OCI-LY7 (cell line): ENCODE measurements at regions not wholly inside any gene's neighbourhood (a gene's known extent, or its start where the extent isn't known, plus 50 kb on each side); places are given as distances from the start of the nearest gene placed in this dataset.

Source experiments
- BruUV-seq: library from RNA; stranded (reverse); fragments of 400-500 nt; replicated peaks from 2 replicates; lab custom pipeline; 2021; lab: Mats Ljungman, UMichigan
- CTCF ChIA-PET: fragments of 300-600 bp; sonication (Branson Sonifier 250); formaldehyde crosslinking; loops from one replicate; lab custom pipeline; 2022; ENCODE audit warnings: antibody characterized with exemption; ENCODE audit not compliant: unreplicated experiment; lab: Charles Lee
- POLR2A ChIA-PET: fragments of 300-600 bp; sonication (Branson Sonifier 250); formaldehyde crosslinking; loops from one replicate; lab custom pipeline; 2022; ENCODE audit warnings: antibody characterized with exemption; lab: Charles Lee
- DNase-seq: peaks from one replicate; pipeline ENCODE4 v3.0.0-alpha.2; 2015; ENCODE audit warnings: low spot score
- H2AFZ ChIP-seq: fragments of 200-600 bp; sonication (generic), shearing (Covaris generic); 2 replicates; pipeline ENCODE4 v1.6.1; 2014; ENCODE audit warnings: mild to moderate bottlenecking, antibody characterized with exemption, low read length, moderate library complexity
- H3K27ac ChIP-seq: fragments of 200-600 bp; sonication (generic); 2 replicates; pipeline ENCODE4 v1.5.1; 2014; ENCODE audit warnings: mixed run types, low read depth, mild to moderate bottlenecking, moderate library complexity, low read length, inconsistent platforms; ENCODE audit not compliant: poor library complexity, severe bottlenecking
- H3K36me3 ChIP-seq: fragments of 200-600 bp; sonication (generic); 2 replicates; pipeline ENCODE4 v1.6.1; 2014; ENCODE audit warnings: mild to moderate bottlenecking, antibody characterized with exemption, low read length, moderate library complexity, mixed read lengths; ENCODE audit not compliant: insufficient read depth
- H3K4me1 ChIP-seq: fragments of 200-600 bp; sonication (generic); 2 replicates; pipeline ENCODE4 v1.5.1; 2014; ENCODE audit warnings: mild to moderate bottlenecking, low read length; ENCODE audit not compliant: insufficient read depth, poor library complexity, severe bottlenecking
- H3K4me2 ChIP-seq: fragments of 200-600 bp; sonication (generic); 2 replicates; pipeline ENCODE4 v1.6.1; 2014; ENCODE audit warnings: mild to moderate bottlenecking, low read length
- H3K4me3 ChIP-seq: fragments of 200-600 bp; sonication (generic); 2 replicates; pipeline ENCODE4 v1.5.1; 2014; ENCODE audit warnings: mild to moderate bottlenecking, low read depth, low read length; ENCODE audit not compliant: poor library complexity, severe bottlenecking
- H3K79me2 ChIP-seq: fragments of 200-600 bp; sonication (generic); 2 replicates; pipeline ENCODE4 v1.6.1; 2016; ENCODE audit warnings: low read depth, mild to moderate bottlenecking, low read length, moderate library complexity, mixed read lengths; ENCODE audit not compliant: insufficient read depth
- H3K9me2 ChIP-seq: fragments of 200-600 bp; sonication (generic); 2 replicates; pipeline ENCODE4 v1.6.1; 2016; ENCODE audit warnings: mild to moderate bottlenecking, low read length, mixed read lengths; ENCODE audit not compliant: insufficient read depth
- H3K9me3 ChIP-seq: fragments of 200-600 bp; sonication (generic); 2 replicates; pipeline ENCODE4 v1.6.1; 2014; ENCODE audit warnings: mild to moderate bottlenecking, mixed run types, low read length, mixed read lengths
- H4K20me1 ChIP-seq: fragments of 200-600 bp; sonication (generic); 2 replicates; pipeline ENCODE4 v1.6.1; 2014; ENCODE audit warnings: mild to moderate bottlenecking, antibody characterized with exemption, low read length, moderate library complexity, mixed read lengths; ENCODE audit not compliant: insufficient read depth
- EZH2phosphoT487 ChIP-seq: fragments of 200-600 bp; sonication (generic); IDR thresholded peaks from 2 replicates; pipeline ENCODE4 v1.6.1; 2018; ENCODE audit warnings: low read depth, borderline replicate concordance, mild to moderate bottlenecking, mixed run types, antibody characterized with exemption, low read length, moderate library complexity, mixed read lengths
- intact Hi-C: fragments of 100-400 bp; cut with micrococcal nuclease; formaldehyde crosslinking; loops from one replicate; pipeline ENCODE4 v1.10.0; 2022; ENCODE audit not compliant: unreplicated experiment
- TF ChIP-seq, protein P1 (sequence below): fragments of 200-600 bp; sonication (generic); conservative IDR thresholded peaks from 2 replicates; pipeline ENCODE4 v1.5.1; 2014; ENCODE audit warnings: mild to moderate bottlenecking, antibody characterized with exemption, low read length, moderate library complexity, mixed read lengths

- CTCF ChIA-PET, result no interaction called here
- no peak for TF ChIP-seq EZH2phosphoT487
- TF ChIP-seq, protein P1, sequence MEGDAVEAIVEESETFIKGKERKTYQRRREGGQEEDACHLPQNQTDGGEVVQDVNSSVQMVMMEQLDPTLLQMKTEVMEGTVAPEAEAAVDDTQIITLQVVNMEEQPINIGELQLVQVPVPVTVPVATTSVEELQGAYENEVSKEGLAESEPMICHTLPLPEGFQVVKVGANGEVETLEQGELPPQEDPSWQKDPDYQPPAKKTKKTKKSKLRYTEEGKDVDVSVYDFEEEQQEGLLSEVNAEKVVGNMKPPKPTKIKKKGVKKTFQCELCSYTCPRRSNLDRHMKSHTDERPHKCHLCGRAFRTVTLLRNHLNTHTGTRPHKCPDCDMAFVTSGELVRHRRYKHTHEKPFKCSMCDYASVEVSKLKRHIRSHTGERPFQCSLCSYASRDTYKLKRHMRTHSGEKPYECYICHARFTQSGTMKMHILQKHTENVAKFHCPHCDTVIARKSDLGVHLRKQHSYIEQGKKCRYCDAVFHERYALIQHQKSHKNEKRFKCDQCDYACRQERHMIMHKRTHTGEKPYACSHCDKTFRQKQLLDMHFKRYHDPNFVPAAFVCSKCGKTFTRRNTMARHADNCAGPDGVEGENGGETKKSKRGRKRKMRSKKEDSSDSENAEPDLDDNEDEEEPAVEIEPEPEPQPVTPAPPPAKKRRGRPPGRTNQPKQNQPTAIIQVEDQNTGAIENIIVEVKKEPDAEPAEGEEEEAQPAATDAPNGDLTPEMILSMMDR, result no peak
- intact Hi-C loops, result no loop called here
Measured at GRCh38 chr1:70914224-70914623, 133.4 kb downstream of the PTGER3 start.

DNA sequence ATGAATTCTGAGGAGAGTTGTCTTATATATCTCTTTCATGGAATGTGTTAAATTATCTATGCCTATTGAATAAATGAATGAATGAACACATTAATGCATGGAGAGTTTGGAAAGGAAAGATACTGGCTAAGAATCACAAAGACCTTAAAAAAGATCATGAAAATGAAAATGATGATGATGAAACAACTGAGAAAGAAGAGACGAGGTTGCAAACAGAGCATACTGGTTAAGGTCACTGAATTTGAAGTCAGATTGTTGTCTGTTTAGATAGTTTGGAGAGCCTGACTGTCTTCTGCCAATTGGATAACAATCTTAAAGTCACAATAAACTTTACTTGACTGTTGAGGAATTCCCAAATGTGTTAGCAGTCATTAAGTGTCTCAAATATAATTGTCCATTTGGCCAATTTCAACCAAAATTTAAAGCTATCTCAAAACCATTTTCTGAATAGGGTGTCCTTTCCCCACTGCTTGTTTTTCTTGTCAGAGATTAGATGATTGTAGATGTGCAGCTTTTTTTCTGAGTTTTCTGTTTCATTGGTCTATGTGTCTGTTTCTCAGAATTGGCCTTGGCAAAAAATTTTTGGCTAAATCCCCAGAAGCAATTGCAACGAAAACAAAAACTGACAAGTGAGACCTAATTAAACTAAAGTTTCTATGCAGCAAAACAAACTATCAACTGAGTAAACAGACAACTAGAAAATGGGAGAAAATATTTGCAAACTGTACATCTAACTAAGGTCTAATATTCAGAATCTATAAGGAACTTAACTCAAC lies 132.2 kb downstream of the PTGER3 start:
- Histone ChIP-seq H3K4me2 (no peak overlapping the region), H3K4me1 (no peaks in the 10 kb centered on the region), H3K36me3 (no peaks in the 10 kb centered on the region), H3K79me2 (no peaks in the 10 kb centered on the region), H3K9me3 (no peaks in the 10 kb centered on the region), H4K20me1 (no peaks in the 10 kb centered on the region), H3K27ac (no peak overlapping the region), H2AFZ (no peak overlapping the region), H3K9me2 (no peaks in the 10 kb centered on the region), H3K4me3 (no peak overlapping the region)
- POLR2A ChIA-PET, result interaction anchor here (0.6 to 1.1 kb wide), 3 partner anchors 9 to 725 kb away, joined by 3 to 5 read pairs (median 3); no protein-coding TSS in a partner anchor
- intact Hi-C loops, result no loop called here
- DNase-seq, result no peak
- no peak for TF ChIP-seq EZH2phosphoT487
- TF ChIP-seq, protein P1, result no peak
- CTCF ChIA-PET, result no interaction called here
- BruUV-seq, result no TSS peak

More at GRCh38 chr1:70914224-70914623, 133.4 kb downstream of the PTGER3 start:
- Histone ChIP-seq H4K20me1 (no peaks in the 10 kb centered on the region), H3K4me1 (no peaks in the 10 kb centered on the region), H3K4me3 (no peak overlapping the region), H3K4me2 (no peak overlapping the region), H3K9me3 (no peaks in the 10 kb centered on the region), H2AFZ (no peak overlapping the region), H3K79me2 (no peaks in the 10 kb centered on the region), H3K36me3 (no peaks in the 10 kb centered on the region), H3K27ac (no peak overlapping the region), H3K9me2 (no peaks in the 10 kb centered on the region)
- POLR2A ChIA-PET, result interaction anchor here (0.7 to 1.1 kb wide), 2 partner anchors 8 to 83 kb away, joined by 3 to 4 read pairs; no protein-coding TSS in a partner anchor
- no TSS peak for BruUV-seq
- DNase-seq, result no peak

DNA sequence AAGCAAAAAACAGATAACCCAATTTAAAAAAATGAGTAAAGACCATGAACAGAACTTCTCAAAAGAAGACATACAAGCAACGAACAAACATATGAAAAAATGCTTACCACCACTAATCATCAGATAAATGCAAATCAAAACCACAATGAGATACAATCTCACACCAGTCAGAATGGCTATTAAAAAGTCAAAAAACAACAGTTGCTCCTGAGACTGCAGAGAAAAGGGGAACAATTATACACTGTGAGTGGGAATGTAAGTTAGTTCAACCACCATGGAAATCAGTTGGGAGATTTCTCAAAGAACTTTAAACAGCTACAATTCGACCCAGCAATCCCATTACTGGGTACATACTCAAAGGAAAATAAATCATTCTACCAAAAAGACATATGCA lies 131.6 kb downstream of the PTGER3 start:
- no peak overlapping the region for H3K4me3 ChIP-seq
- DNase-seq, result no peak
- H3K4me2 ChIP-seq, result no peak overlapping the region
- TF ChIP-seq EZH2phosphoT487, result no peak
- TF ChIP-seq, protein P1, result no peak
- intact Hi-C loops, result no loop called here
- no peaks in the 10 kb centered on the region for H3K79me2 ChIP-seq
- H4K20me1 ChIP-seq, result no peaks in the 10 kb centered on the region
- BruUV-seq, result no TSS peak
- no peak overlapping the region for H2AFZ ChIP-seq
- H3K27ac ChIP-seq, result no peak overlapping the region
- H3K9me3 ChIP-seq, result no peaks in the 10 kb centered on the region
- H3K36me3 ChIP-seq, result no peaks in the 10 kb centered on the region
- CTCF ChIA-PET, result no interaction called here
- POLR2A ChIA-PET, result interaction anchor here (0.6 kb wide), 1 partner anchor 90 kb away, joined by 4 read pairs; no protein-coding TSS in a partner anchor
- H3K4me1 ChIP-seq, result no peaks in the 10 kb centered on the region
- no peaks in the 10 kb centered on the region for H3K9me2 ChIP-seq
